Cerebellar cortex (tissue), 1 donor: ENCODE measurements at regions not wholly inside any gene's neighbourhood (a gene's known extent, or its start where the extent isn't known, plus 50 kb on each side); places are given as distances from the start of the nearest gene placed in this dataset.
"Not testable (repeated sequence)": the region's sequence is repeated elsewhere in the genome, so short reads cannot be mapped to it uniquely, and the experiment has no call there.

Source experiments
- DNase-seq: peaks from one replicate; pipeline ENCODE4 v3.0.0-alpha.2; 2015; ENCODE audit warnings: low spot score

DNA sequence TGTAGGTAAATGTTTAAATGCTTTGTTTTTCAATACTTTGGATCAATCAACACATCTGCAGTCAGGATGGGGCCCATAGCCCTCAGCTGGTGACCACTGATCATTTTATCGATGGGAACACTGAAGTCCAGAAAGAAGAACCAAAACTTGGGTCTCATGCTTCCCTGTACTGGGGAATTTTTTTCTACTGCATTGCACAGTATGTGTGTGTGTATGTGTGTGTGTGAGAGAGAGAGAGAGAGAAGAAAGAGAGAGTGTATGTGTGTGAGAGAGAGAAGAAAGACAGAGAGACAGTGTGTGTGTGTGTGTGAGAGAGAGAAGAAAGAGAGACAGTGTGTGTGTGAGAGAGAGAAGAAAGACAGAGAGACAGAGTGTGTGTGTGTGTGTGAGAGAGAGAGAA is 202.9 kb upstream of the MSX2 start:
- no peak for DNase-seq

DNA sequence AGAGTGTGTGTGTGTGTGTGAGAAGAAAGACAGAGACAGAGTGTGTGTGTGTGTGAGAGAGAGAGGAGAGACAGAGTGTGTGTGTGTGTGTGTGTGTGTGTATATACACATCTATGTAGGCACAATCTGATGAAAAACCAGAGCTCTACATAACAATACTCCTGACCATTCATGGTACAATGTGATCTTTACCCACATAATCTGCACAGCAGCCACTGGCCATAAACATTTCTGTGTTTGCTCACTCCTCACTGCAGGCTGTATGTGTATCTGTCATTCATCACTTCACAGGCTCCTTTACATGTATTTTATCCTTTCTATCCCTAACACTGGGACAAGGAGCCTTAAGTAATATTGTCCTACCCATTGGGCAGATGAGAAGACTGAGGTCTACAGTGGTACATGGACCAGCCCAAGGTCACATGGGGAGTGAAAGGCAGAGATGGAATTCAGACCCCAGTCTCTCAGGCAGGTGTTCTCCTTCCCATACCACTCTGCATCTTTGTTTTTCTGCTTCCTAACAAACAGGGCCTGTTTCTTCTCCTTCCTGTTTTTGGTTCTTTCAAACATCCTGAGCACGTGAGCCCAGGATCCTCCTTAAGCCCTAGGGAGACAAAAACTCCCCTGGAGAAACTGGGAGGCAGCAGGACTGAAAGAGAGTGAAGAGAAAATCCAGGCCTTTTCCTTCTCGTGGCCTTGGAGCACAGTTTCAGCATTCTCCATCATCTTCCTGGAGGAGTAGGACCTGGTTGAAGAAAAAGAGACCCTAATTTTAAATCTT is 201.7 kb upstream of the MSX2 start:
- DNase-seq, result no peak

DNA sequence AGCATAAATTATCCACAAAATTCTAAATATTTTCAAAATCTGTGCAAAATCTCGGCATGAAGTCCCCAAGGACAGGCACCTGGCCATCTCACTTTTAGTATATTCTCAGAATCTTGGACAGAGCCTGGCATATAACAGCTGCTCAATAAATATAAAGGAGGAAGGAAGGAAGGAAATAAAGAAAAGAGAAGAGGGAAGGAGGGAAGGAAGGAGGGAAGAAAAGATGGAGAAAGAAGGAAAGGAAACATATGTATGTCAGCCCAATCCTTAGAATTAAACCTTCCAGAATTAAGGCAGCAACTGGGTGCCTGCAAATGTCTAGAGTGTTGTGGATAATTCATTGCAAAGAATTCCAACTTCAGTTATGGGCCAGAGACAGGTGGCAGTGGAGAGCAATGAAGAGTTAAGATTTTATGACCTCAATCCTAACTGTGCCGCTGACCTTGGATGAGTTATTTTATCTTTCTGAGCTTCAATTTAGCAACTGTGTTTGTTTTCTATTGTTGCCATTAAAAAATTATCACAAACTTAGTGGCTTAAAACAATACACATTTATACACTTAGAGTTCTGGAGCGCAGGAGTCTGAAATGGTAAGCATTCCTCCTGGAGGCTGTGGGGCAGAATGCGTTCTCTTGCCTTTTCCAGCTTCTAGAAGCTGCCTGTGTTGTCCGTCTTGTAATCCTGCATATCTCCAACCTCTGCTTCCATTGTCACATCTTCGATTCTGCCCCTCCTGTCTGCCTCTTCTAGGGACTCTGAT is 200.9 kb upstream of the MSX2 start:
- no peak for DNase-seq

DNA sequence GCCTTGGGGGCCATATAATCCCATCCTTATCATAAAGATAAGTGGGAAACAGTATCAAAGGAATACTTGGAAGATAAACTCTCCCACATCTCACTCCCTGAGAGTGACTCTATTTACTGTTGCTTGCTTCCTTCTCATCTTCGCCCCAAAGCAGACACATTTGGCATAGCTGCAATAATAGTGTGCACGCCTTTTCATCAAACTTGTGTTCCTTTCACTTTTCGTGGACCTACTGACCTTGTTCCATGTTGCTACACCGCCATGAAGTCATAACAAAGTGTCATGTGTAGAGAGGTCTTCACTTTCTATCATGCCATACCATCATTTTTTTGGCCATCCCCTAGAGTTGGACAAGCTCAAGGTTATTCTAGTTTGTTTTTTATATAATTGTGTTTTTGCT is 200.0 kb upstream of the MSX2 start:
- DNase-seq, result no peak

DNA sequence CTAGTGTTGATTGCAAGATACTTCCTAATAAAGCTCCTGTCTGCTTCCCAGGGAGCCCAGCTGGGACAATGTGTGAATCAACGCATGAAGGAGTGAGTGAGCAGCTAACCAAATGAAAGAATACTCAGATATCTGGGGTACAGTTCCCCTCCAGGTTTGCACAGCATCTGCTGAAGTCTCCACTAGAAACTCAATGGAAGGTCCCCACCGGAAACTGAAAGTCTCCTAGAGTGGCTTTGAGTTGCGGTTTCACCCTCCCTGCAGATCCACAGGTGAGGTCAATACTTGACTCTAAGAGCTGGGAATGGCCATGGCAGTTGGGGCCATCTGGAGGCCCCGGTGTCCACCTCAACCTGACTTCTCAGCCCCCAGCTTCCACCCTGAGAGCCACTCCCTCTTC is 198.2 kb upstream of the MSX2 start:
- DNase-seq, result no peak

DNA sequence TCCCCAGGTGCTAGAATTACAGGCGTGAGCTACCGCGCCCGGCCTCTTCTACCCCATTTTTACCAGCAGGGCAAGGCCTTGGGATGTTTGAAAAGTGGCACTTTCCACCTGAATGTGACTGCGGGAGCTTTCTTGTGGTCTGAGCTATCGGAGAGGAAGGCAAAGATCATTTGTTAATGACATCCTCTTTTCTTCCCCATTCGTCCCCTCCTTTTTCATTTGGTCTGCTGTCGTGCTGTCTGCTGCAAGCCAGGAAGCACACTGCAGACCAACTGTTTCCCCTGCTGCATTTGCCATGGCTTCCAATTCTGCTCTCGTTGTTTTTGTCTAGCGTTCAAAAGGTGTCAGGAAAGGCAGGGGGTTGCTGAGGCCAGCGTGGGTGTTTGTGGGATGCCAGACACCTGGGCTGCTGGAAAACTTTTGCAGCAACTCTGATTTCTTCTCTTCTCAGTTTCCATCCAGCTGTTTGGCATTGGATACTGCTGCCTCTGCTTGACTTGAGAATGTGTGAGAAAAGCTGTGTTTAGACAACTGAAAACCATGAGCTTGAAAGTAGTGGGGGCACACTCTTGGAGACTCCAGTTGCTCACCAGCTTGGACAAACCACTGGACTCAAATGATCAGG is 196.4 kb upstream of the MSX2 start:
- DNase-seq, result no peak

DNA sequence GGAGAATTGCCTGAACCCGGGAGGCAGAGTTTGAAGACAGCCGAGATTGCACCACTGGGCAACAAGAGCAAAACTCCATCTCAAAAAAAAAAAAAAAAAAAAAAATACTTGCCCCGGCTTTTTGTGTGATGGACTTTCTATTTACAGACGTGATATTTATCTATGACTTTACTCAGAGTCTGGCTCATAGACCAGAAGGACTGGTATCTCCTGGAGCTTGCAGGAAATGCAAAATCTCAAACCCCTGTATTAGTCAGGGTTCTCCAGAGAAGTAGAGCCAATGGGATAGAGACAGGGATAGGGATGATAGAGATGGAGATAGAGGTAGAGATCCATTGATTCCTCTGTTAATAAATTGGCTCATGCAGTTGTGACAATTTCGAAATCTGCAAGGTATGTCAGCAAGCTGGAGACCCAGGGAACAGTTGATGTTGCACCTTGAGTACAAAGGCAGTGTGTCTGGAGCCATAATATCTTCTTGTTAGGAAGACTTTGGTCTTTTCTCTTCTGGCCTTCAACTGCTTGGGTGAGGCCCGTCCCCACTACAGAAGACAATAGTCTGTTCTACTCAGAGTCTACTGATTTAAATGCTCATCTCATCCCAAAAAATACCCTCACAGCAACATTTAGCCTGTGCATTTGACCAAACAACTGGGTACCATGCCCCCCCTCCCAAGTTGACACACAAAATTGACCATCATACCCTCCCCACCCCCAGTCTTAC is 195.4 kb upstream of the MSX2 start:
- DNase-seq, result no peak

DNA sequence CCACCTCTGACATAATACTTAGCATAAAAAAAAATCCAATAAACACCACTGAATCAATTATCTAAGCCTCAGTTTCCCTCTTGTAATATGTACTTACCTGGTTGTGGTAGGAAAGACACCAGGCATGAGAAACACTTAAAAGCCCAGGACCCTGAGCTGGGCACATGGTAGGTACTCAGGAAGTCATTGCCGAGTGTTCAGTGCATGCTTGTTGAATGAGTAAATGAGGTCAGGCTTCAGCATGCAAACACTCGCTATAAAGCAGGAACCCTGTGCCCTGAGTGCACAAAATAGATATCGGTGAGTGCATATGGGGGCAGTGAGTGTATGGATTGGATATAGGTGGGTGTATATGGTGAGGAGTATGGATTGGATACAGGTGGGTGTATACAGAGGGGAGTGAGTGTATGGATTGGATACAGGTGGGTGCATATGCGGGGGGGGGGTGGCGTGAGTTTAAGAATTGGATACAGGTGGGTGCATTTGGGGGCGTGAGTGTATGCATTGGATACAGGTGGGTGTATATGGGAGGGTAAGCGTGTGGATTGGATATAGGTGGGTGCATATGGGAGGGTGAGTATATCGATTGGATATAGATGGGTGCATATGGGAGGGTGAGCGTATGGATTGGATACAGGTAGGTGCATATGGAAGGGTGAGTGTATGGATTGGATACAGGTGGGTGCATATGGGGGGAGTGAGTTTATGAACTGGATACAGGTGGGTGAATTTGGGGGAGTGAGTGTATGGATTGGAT is 194.3 kb upstream of the MSX2 start:
- DNase-seq, result no peak

DNA sequence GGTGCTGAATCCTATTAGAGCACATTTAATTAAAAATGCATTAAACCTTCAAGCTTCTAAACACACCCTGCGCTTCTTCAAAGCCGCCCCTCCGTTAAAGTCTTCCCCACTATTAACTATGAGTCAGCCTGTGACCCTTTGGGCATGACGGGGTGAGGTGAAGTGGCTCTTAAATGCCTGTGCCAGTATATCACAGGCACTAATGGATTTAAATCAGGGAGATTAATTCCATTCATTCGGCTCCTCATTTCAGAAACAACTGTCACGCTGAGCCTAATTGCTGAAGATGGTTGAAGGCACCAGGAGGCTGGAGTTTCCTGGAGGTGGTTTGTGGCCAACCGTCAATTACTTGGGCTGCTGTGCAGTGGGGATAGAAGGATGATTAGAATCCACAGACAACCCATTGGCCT is 192.6 kb upstream of the MSX2 start:
- no peak for DNase-seq

DNA sequence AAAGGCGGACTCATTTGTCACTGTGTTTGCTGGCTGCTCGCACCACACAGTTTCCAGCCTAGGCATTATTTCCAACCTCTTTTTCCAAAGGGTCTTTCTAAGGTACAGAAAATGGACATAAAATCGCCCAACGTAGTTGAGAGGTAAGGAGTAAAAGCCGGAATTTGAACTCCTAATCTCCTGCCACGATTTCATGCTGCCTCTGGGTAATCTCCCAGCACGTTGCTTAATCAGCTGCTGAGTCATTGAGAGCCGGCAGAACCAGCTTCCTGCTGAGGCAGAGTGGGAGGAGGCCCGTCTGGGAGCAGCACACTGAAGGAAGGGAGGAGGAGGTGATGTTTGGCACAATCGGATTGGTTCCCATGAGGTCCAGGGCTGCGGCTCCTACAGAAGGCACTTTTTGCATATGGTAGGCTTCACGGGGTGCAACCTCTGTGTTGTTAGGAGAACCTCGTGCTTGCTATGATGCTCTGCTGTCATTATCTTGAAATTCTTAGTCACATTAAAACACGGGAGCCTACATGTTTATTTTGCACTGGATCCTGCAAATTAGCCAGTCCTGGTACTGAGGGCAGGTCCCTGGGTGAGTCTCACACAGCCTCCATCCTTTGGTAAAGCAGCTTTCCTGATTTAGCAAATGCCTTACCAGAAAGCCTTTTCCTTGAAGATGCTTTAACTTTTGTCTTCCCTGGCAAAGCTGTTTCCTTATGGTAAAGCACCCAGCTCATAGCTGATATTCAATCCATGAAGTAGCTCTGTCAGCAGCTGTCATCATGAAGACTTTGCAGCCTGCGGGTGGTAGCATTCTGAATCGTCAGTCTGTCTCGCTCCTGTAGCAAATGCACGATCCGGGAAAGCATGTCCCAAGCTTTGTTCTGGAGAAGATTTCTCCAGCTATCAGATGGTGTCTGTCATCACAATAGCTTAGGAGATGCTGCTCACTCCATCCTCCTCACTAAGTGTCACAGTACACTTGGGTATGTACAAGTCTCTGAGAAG is 191.6 kb upstream of the MSX2 start:
- peak; percentile 9 for DNase-seq

DNA sequence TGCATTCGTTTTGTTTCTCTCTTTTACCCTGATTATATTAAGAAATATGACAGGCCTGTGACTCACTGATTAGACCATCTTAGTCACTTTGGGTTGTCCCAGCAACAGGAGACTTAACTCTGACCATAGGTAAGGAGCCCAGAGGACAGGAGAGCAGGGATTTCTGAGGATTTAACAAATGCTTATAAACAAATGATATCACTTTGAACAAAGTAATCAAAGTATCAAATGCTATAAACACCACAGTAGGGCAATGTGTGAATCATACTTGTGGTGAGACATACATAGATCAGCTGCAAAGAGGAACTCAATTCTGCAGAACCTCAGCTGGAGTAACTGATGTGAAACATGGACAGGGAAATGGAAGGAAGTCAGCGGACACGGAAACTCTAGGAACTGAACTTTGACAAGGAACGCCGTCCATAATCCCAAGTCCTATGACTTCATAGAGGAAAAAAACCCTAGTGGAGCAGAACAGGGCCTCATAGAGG is 190.6 kb upstream of the MSX2 start:
- DNase-seq, result no peak

DNA sequence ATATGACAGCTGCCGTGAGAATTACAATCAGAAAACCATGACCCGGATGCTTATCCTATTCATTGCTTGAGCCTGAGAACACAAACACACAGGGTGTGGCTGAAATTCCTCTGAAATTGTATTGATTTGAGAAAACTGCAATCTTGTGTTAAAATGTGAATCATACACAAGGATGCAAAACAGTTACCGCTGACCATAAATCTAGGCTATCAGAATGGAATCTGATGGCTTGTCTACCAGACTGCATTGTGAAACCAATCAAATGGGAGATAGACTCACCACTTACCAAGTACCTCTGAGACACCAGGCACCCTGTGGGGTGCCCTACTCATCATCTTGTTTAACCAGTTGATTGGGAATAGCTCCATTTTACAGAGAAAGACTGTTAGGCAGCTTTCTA is 188.7 kb upstream of the MSX2 start:
- no peak for DNase-seq

DNA sequence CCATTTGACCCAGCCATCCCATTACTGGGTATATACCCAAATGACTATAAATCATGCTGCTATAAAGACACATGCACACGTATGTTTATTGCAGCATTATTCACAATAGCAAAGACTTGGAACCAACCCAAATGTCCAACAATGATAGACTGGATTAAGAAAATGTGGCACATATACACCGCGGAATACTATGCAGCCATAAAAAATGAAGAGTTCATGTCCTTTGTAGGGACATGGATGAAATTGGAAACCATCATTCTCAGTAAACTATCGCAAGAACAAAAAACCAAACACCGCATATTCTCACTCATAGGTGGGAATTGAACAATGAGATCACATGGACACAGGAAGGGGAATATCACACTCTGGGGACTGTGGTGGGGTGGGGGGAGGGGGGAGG is 184.6 kb upstream of the MSX2 start:
- DNase-seq, result not testable (repeated sequence)

DNA sequence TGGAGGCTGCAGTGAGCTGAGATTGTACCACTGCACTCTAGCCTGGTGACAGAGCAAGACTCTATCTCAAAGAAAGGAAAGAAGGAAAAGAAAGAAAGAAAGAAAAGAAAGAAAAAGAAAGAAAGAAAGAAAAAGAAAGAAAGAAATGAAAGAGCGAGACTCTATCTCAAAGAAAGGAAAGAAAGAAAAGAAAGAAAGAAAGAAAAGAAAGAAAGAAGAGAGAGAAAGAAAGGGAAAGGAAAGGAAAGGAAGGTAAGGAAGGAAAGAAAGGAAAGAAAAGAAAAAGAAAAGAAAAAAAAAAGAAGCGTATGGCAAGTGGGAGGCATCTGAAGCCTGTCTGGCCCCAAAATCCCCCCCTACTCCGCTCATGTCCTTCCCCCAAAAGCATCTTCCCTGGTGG is 182.3 kb upstream of the MSX2 start:
- DNase-seq, result no peak

DNA sequence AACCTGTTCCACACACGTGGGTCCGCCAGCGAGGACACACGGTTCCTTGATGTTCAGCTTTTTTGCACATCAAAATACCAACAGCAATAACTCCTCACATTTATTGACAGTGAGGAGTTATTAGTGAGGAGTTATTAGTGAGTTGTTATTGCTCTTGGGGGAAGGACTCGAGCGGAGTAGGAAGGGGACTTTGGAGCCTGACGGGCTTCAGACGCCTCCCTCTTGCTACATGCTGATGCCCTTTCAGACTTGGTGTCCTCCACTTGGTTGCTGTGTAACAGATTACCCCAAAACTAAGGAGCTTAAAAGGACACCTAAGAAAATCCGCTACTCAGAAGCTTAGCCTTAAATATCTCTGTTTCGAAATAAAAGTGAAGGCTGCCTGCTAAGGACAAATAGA is 181.9 kb upstream of the MSX2 start:
- DNase-seq, result no peak

DNA sequence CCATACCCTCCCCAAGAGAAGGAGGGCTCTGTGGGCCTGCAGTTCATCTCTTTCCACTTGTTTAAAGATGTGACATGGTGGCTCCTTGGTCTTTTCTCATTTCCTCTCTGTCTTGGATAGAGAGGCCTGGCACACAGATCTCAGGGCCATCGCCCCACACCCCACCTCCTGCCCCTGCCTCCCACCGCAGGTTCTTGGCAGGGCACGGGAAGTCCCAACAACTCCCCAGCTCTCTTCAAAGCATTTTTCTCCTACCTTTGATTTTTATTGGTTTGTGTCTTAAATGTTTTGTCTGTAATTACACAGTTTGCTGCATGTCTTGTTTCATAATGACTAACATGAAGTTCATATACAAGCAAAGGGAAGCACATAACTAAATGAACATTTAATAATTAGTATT is 178.5 kb upstream of the MSX2 start:
- no peak for DNase-seq

DNA sequence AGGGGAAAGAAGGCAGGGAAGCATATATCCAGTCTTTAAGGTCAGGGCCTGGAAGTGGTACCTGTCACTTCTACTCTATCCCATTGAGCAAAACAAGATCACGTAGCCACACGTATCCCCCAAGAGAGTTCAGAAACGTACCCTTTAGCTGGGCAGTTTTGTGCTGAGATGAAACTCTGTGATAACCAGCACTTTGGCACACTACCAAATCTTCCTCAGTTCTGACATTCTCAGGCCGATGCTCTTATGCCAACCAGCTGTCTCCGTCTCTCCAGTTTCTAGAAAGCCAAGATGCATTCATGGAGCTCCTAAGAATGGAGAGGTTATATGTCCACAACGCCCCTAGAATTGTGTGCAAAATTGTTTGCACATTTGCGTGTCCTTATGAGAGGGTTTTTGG is 176.6 kb upstream of the MSX2 start:
- DNase-seq, result no peak

DNA sequence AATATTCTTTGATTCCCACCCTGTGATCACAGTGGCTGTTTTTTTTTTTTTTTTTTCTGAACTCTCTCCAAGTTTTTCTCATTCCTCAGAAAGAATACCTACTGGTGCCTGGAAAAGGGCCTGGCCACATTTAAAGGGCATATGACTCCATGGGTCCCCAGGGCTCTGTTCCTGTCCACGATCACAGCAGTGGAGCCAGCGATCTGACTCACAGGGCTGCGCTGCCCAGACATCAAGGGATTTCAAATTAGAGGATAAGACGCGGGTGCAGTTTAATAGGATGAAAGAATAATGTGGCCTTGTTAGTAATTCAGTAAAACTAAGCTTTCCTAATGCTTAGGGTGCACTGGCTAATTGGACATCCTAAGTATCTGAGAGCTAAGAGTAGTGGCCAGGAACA is 175.1 kb upstream of the MSX2 start:
- no peak for DNase-seq

DNA sequence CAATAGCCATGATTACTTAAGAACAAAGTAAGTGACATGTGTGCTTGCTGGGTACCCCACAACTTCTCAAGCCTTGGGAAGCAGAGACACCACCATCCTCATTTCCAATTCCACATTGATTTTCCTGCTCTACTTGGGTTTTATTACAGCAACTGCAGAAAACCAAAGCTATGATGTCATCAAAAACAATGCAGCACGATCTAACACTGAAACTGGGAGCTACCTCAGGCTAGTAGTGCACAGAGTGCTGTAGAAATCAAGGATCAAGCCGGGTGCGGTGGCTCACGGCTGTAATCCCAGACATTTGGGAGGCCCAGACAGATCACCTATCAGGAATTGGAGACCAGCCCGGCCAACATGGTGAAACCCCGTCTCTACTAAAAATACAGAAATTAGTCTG is 174.4 kb upstream of the MSX2 start:
- no peak for DNase-seq

DNA sequence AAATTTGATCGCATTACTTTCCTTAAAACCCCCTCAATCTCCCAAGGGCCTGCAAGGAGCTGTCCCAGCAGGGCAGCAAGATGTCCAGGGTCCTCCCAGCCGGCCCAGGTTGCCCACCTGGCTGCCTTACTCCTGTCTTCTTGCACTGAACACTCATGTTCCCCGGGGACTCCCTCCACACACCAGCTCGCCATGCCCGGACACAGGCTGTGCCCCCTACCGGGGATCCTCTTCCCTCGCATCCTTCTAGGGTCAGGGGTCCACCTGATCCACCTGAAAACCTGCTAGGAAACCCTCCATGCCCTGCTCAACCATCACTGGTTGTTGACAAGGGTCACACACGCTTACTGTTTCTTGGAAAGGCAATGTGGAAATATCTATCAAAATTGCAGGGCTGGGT is 172.0 kb upstream of the MSX2 start:
- no peak for DNase-seq
